Gastrocnemius medialis (tissue), 4 donors: ENCODE measurements at regions not wholly inside any gene's neighbourhood (a gene's known extent, or its start where the extent isn't known, plus 50 kb on each side); places are given as distances from the start of the nearest gene placed in this dataset.

ENCODE experiments used
- POLR2A ChIP-seq, 2 donors: fragments of 450-650 bp; IDR thresholded peaks; one replicate each; pipeline ENCODE4 v1.6.1; 2017; ENCODE audit warnings: antibody characterized with exemption in 2 of 2, mild to moderate bottlenecking in 2 of 2, moderate library complexity in 2 of 2
- TF ChIP-seq, protein P1 (sequence below), 5 experiments: fragments of 450-650 bp in 3 of 5; fragments of 200-600 bp in 2 of 5; sonication (generic) in 2 of 5; IDR thresholded peaks in 4 of 5; conservative IDR thresholded peaks in 1 of 5; 1 replicate in 4 of 5; 2 replicates in 1 of 5; pipeline ENCODE4 v1.5.1; 2016 to 2019; ENCODE audit warnings: antibody characterized with exemption in 5 of 5, mild to moderate bottlenecking in 3 of 5, moderate library complexity in 3 of 5

GRCh38 chr13:79884890-79885289 is 403.9 kb downstream of the NDFIP2 start:
- TF ChIP-seq, protein P1, sequence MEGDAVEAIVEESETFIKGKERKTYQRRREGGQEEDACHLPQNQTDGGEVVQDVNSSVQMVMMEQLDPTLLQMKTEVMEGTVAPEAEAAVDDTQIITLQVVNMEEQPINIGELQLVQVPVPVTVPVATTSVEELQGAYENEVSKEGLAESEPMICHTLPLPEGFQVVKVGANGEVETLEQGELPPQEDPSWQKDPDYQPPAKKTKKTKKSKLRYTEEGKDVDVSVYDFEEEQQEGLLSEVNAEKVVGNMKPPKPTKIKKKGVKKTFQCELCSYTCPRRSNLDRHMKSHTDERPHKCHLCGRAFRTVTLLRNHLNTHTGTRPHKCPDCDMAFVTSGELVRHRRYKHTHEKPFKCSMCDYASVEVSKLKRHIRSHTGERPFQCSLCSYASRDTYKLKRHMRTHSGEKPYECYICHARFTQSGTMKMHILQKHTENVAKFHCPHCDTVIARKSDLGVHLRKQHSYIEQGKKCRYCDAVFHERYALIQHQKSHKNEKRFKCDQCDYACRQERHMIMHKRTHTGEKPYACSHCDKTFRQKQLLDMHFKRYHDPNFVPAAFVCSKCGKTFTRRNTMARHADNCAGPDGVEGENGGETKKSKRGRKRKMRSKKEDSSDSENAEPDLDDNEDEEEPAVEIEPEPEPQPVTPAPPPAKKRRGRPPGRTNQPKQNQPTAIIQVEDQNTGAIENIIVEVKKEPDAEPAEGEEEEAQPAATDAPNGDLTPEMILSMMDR (IDR thresholded peaks at IDR 0.05 in 4 of 5, conservative IDR thresholded peaks at IDR 0.05 in 1 of 5) = no peak
- TF ChIP-seq POLR2A (IDR thresholded peaks at IDR 0.05) = no peak
